Neural cell (in vitro differentiated cells): ENCODE measurements at regions not wholly inside any gene's neighbourhood (a gene's known extent, or its start where the extent isn't known, plus 50 kb on each side); places are given as distances from the start of the nearest gene placed in this dataset.

Experiments used
- CTCF ChIP-seq: fragments of 450-650 bp; IDR thresholded peaks from 2 replicates; pipeline ENCODE4 v1.5.1; 2014; ENCODE audit warnings: antibody characterized with exemption, mild to moderate bottlenecking, moderate library complexity; ENCODE audit not compliant: poor library complexity, severe bottlenecking
- EP300 ChIP-seq: fragments of 450-650 bp; conservative IDR thresholded peaks from 2 replicates; pipeline ENCODE4 v1.6.1; 2014; ENCODE audit warnings: antibody characterized with exemption, mild to moderate bottlenecking, moderate library complexity; ENCODE audit not compliant: poor library complexity, severe bottlenecking
- EZH2 ChIP-seq: fragments of 200-600, 300-800 bp; shearing (Covaris generic), sonication (generic); IDR thresholded peaks from 2 replicates; pipeline ENCODE4 v1.6.1; 2014; ENCODE audit warnings: antibody characterized with exemption, low read length, borderline replicate concordance, mild to moderate bottlenecking; ENCODE audit not compliant: insufficient read depth, poor library complexity, severe bottlenecking
- MXI1 ChIP-seq: fragments of 450-650 bp; conservative IDR thresholded peaks from 2 replicates; pipeline ENCODE4 v1.6.1; 2014; ENCODE audit warnings: antibody characterized with exemption, mild to moderate bottlenecking; ENCODE audit not compliant: poor library complexity, severe bottlenecking
- POLR2AphosphoS5 ChIP-seq: IDR thresholded peaks from 2 replicates; pipeline ENCODE4 v1.6.1; 2012
- TAF1 ChIP-seq: IDR thresholded peaks from 2 replicates; pipeline ENCODE4 v1.6.1; 2012; ENCODE audit warnings: low read depth

- no peak for TF ChIP-seq CTCF
- no peak for TF ChIP-seq EP300
- TF ChIP-seq EZH2 = no peak
- no peak for TF ChIP-seq MXI1
- no peak for TF ChIP-seq TAF1
- no peak for TF ChIP-seq POLR2AphosphoS5
These were observed 113.4 kb upstream of the IRS2 start for GRCh38 chr13:109899748-109900147.
